ENCODE measurements at regions not wholly inside any gene's neighbourhood (a gene's known extent, or its start where the extent isn't known, plus 50 kb on each side); places are given as distances from the start of the nearest gene placed in this dataset.

- TF ChIP-seq, protein P1, sequence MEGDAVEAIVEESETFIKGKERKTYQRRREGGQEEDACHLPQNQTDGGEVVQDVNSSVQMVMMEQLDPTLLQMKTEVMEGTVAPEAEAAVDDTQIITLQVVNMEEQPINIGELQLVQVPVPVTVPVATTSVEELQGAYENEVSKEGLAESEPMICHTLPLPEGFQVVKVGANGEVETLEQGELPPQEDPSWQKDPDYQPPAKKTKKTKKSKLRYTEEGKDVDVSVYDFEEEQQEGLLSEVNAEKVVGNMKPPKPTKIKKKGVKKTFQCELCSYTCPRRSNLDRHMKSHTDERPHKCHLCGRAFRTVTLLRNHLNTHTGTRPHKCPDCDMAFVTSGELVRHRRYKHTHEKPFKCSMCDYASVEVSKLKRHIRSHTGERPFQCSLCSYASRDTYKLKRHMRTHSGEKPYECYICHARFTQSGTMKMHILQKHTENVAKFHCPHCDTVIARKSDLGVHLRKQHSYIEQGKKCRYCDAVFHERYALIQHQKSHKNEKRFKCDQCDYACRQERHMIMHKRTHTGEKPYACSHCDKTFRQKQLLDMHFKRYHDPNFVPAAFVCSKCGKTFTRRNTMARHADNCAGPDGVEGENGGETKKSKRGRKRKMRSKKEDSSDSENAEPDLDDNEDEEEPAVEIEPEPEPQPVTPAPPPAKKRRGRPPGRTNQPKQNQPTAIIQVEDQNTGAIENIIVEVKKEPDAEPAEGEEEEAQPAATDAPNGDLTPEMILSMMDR (conservative IDR thresholded peaks at IDR 0.05 in 1 of 2, IDR thresholded peaks at IDR 0.05 in 1 of 2; ENCODE audit: low read depth in 1 of 2, low read length in 2 of 2) = no peak
- no peak for TF ChIP-seq EZH2 (IDR thresholded peaks at IDR 0.05; ENCODE audit: low read length, missing control alignments)
These were observed 373.0 kb downstream of the ALG10 start for GRCh38 chr12:34395056-34396005.

All from fibroblast of lung (primary cell).